ENCODE measurements at regions not wholly inside any gene's neighbourhood (a gene's known extent, or its start where the extent isn't known, plus 50 kb on each side); places are given as distances from the start of the nearest gene placed in this dataset.

- TF ChIP-seq CTCF (IDR thresholded peaks at IDR 0.05) = no peak
- no peak for TF ChIP-seq POLR2A (IDR thresholded peaks at IDR 0.05)
Observed at GRCh38 chr6:169980826-169981450, 229.5 kb downstream of the ERMARD start.

Data from testis (tissue), 2 donors.